ENCODE measurements at regions not wholly inside any gene's neighbourhood (a gene's known extent, or its start where the extent isn't known, plus 50 kb on each side); places are given as distances from the start of the nearest gene placed in this dataset.

DNA sequence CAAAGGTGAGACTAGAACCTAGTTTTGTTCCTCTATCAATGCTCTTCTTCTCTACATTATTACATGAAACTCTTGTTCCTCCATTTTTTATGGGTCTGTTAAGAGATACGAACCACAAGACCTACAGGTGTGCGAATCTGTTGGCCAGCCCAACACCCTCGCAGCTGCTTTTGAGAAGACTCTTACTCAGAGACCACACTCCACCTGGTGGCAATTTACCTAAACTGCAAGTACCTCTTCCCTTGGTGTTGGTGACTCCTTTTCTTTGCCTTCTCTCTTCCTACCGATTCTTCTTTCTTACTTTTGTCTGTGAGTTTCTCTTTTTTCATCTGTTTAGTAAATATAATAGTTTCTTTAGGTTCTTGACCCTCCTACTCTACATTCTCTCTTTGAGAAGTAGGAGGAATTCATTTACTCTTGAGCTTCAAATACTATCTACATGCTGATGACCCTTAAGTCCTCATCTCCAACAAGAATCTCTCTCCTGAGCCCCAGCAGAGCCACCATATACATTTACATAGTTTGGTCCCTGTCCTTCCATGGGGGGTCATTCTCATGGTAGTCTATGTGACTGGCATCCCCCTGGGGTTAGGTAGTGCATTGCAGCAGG lies 81.8 kb upstream of the GAREM1 start:
- ChIA-PET POLR2A (no interaction called here), CTCF (ENCODE audit: low intra/inter-chr PET ratio, low total read pairs) (interaction anchor here (1.3 to 6.1 kb wide), 3 partner anchors 264 to 395 kb away, joined by 4 to 84 read pairs (median 76); no protein-coding TSS in a partner anchor)
- ATAC-seq (peak; percentile 85), FAIRE-seq (peak; percentile 74), DNase-seq (ENCODE audit: low spot score) (peak; percentile 68)
- in situ Hi-C loops (cut with HindIII; ENCODE audit: extremely low pct_ligation_motif_present, low pct_unique_long_range_greater_than_20kb), result loop anchor here (5.0 kb wide), 2 partner anchors 280 to 390 kb away; no protein-coding TSS in a partner anchor
- no peak overlapping the region for H3K4me3 ChIP-seq (replicated peaks in 1 of 3; ENCODE audit: insufficient read depth in 1 of 3, low read depth in 2 of 3, low read length in 3 of 3)
- BruUV-seq (replicated peaks), result no TSS peak
- H3K9ac ChIP-seq (ENCODE audit: insufficient read depth, low read depth, low read length), result no peak overlapping the region
- no peak overlapping the region for H2AFZ ChIP-seq (ENCODE audit: low read length)
- no peak overlapping the region for H3K4me2 ChIP-seq (ENCODE audit: low read depth, low read length)
- H4K20me1 ChIP-seq (ENCODE audit: insufficient read depth, low read length), result no peaks in the 10 kb centered on the region
- no peak overlapping the region for H3K27ac ChIP-seq (ENCODE audit: extremely low read length, insufficient read depth, low read length)
- WGBS (ENCODE audit: low lambda C conversion rate), result 4% methylated on average over 4 of the region's 4 CpGs
- TF ChIP-seq SMC3 (IDR thresholded peaks at IDR 0.05; ENCODE audit: low read length) (peak; percentile 91), STAG1 (CRISPR knock-in tag; IDR thresholded peaks at IDR 0.05) (peak; percentile 93), KDM2A (CRISPR knock-in tag; IDR thresholded peaks at IDR 0.05; ENCODE audit: borderline replicate concordance, low read depth) (0 out of 2 replicates have a peak, but pooled peaks have one; percentile 22), RAD21 (CRISPR knock-in tag; IDR thresholded peaks at IDR 0.05) (peak; percentile 45; the same call in 1 of the 2 replicates), IRF2 (CRISPR knock-in tag; IDR thresholded peaks at IDR 0.05) (0 out of 2 replicates have a peak, but pooled peaks have one; percentile 16), POLR2AphosphoS2 (IDR thresholded peaks at IDR 0.05; ENCODE audit: low read depth, low read length) (no peak), KDM5B (CRISPR knock-in tag; IDR thresholded peaks at IDR 0.05; ENCODE audit: borderline replicate concordance) (no peak)
- TF ChIP-seq, protein P1, sequence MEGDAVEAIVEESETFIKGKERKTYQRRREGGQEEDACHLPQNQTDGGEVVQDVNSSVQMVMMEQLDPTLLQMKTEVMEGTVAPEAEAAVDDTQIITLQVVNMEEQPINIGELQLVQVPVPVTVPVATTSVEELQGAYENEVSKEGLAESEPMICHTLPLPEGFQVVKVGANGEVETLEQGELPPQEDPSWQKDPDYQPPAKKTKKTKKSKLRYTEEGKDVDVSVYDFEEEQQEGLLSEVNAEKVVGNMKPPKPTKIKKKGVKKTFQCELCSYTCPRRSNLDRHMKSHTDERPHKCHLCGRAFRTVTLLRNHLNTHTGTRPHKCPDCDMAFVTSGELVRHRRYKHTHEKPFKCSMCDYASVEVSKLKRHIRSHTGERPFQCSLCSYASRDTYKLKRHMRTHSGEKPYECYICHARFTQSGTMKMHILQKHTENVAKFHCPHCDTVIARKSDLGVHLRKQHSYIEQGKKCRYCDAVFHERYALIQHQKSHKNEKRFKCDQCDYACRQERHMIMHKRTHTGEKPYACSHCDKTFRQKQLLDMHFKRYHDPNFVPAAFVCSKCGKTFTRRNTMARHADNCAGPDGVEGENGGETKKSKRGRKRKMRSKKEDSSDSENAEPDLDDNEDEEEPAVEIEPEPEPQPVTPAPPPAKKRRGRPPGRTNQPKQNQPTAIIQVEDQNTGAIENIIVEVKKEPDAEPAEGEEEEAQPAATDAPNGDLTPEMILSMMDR (CRISPR knock-in tag; IDR thresholded peaks at IDR 0.05), result peak; percentile 79
- no peaks in the 10 kb centered on the region; a peak in 2 of 5 replicates for H3K27me3 ChIP-seq (ENCODE audit: control insufficient read depth in 1 of 2, insufficient read depth in 2 of 2, low read length in 2 of 2)
- no peaks in the 10 kb centered on the region for H3K79me2 ChIP-seq (ENCODE audit: insufficient read depth, low read length)
- no peaks in the 10 kb centered on the region for H3K4me1 ChIP-seq (ENCODE audit: insufficient read depth, low read length)
- H3K9me3 ChIP-seq (ENCODE audit: low read length), result no peaks in the 10 kb centered on the region
- intact Hi-C loops (cut with micrococcal nuclease; ENCODE audit: unreplicated experiment), result no loop called here
- no peaks in the 10 kb centered on the region for H3K36me3 ChIP-seq (replicated peaks in 1 of 2; ENCODE audit: control insufficient read depth in 1 of 2, insufficient read depth in 2 of 2, low read length in 2 of 2)
